ENCODE measurements at regions not wholly inside any gene's neighbourhood (a gene's known extent, or its start where the extent isn't known, plus 50 kb on each side); places are given as distances from the start of the nearest gene placed in this dataset.
"Not testable (repeated sequence)": the region's sequence is repeated elsewhere in the genome, so short reads cannot be mapped to it uniquely, and the experiment has no call there.

DNA sequence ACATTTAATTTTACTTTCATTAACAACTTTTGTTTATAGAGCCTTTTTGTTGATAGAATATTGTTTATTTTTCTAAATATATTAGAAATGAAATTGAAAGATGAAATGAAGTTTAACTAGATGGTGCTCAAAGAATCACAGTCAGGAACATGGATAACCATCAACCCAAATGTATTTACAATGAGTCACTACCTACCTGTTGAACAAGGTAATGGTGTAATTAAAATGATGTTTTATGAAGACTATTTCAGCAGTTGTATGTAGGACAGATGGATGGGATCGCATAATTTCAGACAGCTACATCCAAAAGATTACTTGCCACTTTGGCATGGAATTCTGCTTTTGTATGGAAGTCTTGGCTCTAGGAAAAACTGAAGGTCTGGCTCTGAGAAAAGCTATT is 403.6 kb upstream of the SLC10A2 start:
- Histone ChIP-seq H3K9me3 (ENCODE audit: low read length) (no peaks in the 10 kb centered on the region), H2AFZ (ENCODE audit: low read length) (no peak overlapping the region), H3K9me2 (ENCODE audit: insufficient read depth, low read length) (no peaks in the 10 kb centered on the region), H3K36me3 (ENCODE audit: insufficient read depth, low read length) (no peaks in the 10 kb centered on the region), H3K27ac (ENCODE audit: low read depth, low read length, poor library complexity, severe bottlenecking) (no peak overlapping the region), H3K4me3 (ENCODE audit: low read depth, low read length, poor library complexity, severe bottlenecking) (no peak overlapping the region), H3K4me1 (ENCODE audit: insufficient read depth, low read length, poor library complexity, severe bottlenecking) (no peaks in the 10 kb centered on the region), H3K79me2 (ENCODE audit: insufficient read depth, low read depth, low read length) (no peaks in the 10 kb centered on the region), H4K20me1 (ENCODE audit: insufficient read depth, low read length) (no peaks in the 10 kb centered on the region), H3K4me2 (ENCODE audit: low read length) (no peak overlapping the region)
- ChIA-PET POLR2A (interaction anchor here (1.1 kb wide), 1 partner anchor 12 kb away, joined by 3 read pairs; no protein-coding TSS in a partner anchor), CTCF (ENCODE audit: unreplicated experiment) (no interaction called here)
- no TSS peak for BruUV-seq (replicated peaks)
- intact Hi-C loops (cut with micrococcal nuclease; ENCODE audit: unreplicated experiment): no loop called here
- DNase-seq (ENCODE audit: low spot score): no peak
- no peak for TF ChIP-seq EZH2phosphoT487 (IDR thresholded peaks at IDR 0.05; ENCODE audit: borderline replicate concordance, low read depth, low read length)
- TF ChIP-seq, protein P1, sequence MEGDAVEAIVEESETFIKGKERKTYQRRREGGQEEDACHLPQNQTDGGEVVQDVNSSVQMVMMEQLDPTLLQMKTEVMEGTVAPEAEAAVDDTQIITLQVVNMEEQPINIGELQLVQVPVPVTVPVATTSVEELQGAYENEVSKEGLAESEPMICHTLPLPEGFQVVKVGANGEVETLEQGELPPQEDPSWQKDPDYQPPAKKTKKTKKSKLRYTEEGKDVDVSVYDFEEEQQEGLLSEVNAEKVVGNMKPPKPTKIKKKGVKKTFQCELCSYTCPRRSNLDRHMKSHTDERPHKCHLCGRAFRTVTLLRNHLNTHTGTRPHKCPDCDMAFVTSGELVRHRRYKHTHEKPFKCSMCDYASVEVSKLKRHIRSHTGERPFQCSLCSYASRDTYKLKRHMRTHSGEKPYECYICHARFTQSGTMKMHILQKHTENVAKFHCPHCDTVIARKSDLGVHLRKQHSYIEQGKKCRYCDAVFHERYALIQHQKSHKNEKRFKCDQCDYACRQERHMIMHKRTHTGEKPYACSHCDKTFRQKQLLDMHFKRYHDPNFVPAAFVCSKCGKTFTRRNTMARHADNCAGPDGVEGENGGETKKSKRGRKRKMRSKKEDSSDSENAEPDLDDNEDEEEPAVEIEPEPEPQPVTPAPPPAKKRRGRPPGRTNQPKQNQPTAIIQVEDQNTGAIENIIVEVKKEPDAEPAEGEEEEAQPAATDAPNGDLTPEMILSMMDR (conservative IDR thresholded peaks at IDR 0.05; ENCODE audit: low read length): no peak

DNA sequence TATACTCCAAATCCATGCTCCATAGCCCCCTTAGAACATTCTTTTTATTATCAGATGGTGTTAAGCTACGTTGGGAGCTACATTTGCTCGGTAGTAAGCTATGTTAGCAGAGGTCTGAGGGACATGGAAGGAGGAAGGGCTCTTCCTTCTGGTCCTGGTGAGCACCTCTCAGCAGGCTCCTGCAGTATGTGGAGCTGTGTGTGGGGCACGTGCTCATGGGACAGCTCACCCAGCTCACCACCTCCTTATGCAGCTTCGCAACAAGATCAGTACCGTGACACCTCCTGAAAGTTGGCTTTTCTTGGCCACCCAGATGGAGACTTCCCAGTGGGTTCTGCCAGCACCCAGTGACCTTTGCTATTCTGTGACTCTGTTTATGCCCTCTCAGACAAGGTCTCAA is 400.5 kb upstream of the SLC10A2 start:
- no peak for DNase-seq (ENCODE audit: low spot score)
- Histone ChIP-seq H3K36me3 (ENCODE audit: insufficient read depth, low read length) (no peaks in the 10 kb centered on the region), H2AFZ (ENCODE audit: low read length) (no peak overlapping the region), H4K20me1 (ENCODE audit: insufficient read depth, low read length) (no peaks in the 10 kb centered on the region), H3K27ac (ENCODE audit: low read depth, low read length, poor library complexity, severe bottlenecking) (no peak overlapping the region), H3K4me3 (ENCODE audit: low read depth, low read length, poor library complexity, severe bottlenecking) (no peak overlapping the region), H3K9me2 (ENCODE audit: insufficient read depth, low read length) (no peaks in the 10 kb centered on the region), H3K79me2 (ENCODE audit: insufficient read depth, low read depth, low read length) (no peaks in the 10 kb centered on the region), H3K9me3 (ENCODE audit: low read length) (no peaks in the 10 kb centered on the region), H3K4me2 (ENCODE audit: low read length) (no peak overlapping the region), H3K4me1 (ENCODE audit: insufficient read depth, low read length, poor library complexity, severe bottlenecking) (no peaks in the 10 kb centered on the region)
- TF ChIP-seq, protein P1 (conservative IDR thresholded peaks at IDR 0.05; ENCODE audit: low read length): no peak
- no peak for TF ChIP-seq EZH2phosphoT487 (IDR thresholded peaks at IDR 0.05; ENCODE audit: borderline replicate concordance, low read depth, low read length)
- ChIA-PET POLR2A (no interaction called here), CTCF (ENCODE audit: unreplicated experiment) (no interaction called here)
- intact Hi-C loops (cut with micrococcal nuclease; ENCODE audit: unreplicated experiment): no loop called here
- BruUV-seq (replicated peaks): no TSS peak

DNA sequence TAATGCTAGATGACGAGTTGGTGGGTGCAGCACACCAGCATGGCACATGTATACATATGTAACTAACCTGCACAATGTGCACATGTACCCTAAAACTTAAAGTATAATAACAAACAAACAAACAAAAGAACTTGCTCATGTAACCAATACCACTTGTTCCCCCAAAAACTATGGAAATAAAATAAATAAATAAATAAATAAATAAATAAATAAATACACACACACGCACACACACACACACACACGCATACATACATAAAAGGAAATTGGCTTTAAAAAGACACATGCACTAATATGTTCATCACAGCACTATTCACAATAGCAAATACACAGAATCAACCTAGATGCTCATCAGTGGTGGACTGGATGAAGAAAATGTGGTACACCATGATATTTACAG is 394.0 kb upstream of the SLC10A2 start:
- BruUV-seq (replicated peaks); H3K9me2 ChIP-seq (ENCODE audit: insufficient read depth, low read length); H2AFZ ChIP-seq (ENCODE audit: low read length); H3K27ac ChIP-seq (ENCODE audit: low read depth, low read length, poor library complexity, severe bottlenecking); CTCF ChIA-PET (ENCODE audit: unreplicated experiment); H3K4me3 ChIP-seq (ENCODE audit: low read depth, low read length, poor library complexity, severe bottlenecking); H3K36me3 ChIP-seq (ENCODE audit: insufficient read depth, low read length); POLR2A ChIA-PET; H3K4me2 ChIP-seq (ENCODE audit: low read length); intact Hi-C loops (cut with micrococcal nuclease; ENCODE audit: unreplicated experiment); H3K9me3 ChIP-seq (ENCODE audit: low read length); H4K20me1 ChIP-seq (ENCODE audit: insufficient read depth, low read length); DNase-seq (ENCODE audit: low spot score); H3K4me1 ChIP-seq (ENCODE audit: insufficient read depth, low read length, poor library complexity, severe bottlenecking); H3K79me2 ChIP-seq (ENCODE audit: insufficient read depth, low read depth, low read length): not testable (repeated sequence)

DNA sequence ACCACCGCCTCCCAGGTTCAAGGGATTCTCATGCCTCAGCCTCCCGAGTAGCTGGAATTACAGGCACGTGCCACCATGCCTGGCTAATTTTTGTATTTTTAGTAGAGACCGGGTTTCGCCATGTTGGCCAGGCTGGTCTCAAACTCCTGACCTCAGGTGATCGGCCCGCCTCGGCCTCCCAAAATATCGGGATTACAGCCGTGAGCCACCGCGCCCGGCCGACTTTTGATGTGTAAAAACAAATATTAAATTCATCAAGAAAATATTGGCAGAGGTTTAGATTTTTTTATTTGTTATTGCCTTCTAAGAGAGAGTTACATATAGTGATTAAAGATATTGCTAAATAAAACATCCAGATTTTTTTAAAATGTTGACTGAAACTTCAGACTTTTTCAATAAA is 390.8 kb upstream of the SLC10A2 start:
- H3K4me1 ChIP-seq (ENCODE audit: insufficient read depth, low read length, poor library complexity, severe bottlenecking); H4K20me1 ChIP-seq (ENCODE audit: insufficient read depth, low read length); H3K9me3 ChIP-seq (ENCODE audit: low read length); POLR2A ChIA-PET; CTCF ChIA-PET (ENCODE audit: unreplicated experiment); BruUV-seq (replicated peaks); H3K36me3 ChIP-seq (ENCODE audit: insufficient read depth, low read length); H3K79me2 ChIP-seq (ENCODE audit: insufficient read depth, low read depth, low read length); intact Hi-C loops (cut with micrococcal nuclease; ENCODE audit: unreplicated experiment); H3K9me2 ChIP-seq (ENCODE audit: insufficient read depth, low read length); H3K4me3 ChIP-seq (ENCODE audit: low read depth, low read length, poor library complexity, severe bottlenecking); DNase-seq (ENCODE audit: low spot score); H3K4me2 ChIP-seq (ENCODE audit: low read length); H2AFZ ChIP-seq (ENCODE audit: low read length); H3K27ac ChIP-seq (ENCODE audit: low read depth, low read length, poor library complexity, severe bottlenecking): not testable (repeated sequence)

All from OCI-LY7 (cell line).